ENCODE measurements at regions not wholly inside any gene's neighbourhood (a gene's known extent, or its start where the extent isn't known, plus 50 kb on each side); places are given as distances from the start of the nearest gene placed in this dataset.

- TF ChIP-seq CTCF (IDR thresholded peaks at IDR 0.05; ENCODE audit: low read depth, low read length, missing control alignments), result no peak
- Histone ChIP-seq H3K27me3 (replicated peaks) (no peaks in the 10 kb centered on the region), H3K4me3 (ENCODE audit: low read depth, low read length) (no peak overlapping the region), H3K36me3 (replicated peaks) (no peaks in the 10 kb centered on the region), H3K27ac (no peak overlapping the region)
- no peak for DNase-seq
- in situ Hi-C loops (cut with HindIII; ENCODE audit: low pct_ligation_motif_present, low sequenced_read_pairs), result no loop called here
Measured at GRCh38 chr9:119500072-119500771, 131.0 kb upstream of the BRINP1 start.

GRCh38 chr9:119487118-119487827, 118.0 kb upstream of the BRINP1 start:
- in situ Hi-C loops (cut with HindIII; ENCODE audit: low pct_ligation_motif_present, low sequenced_read_pairs), result no loop called here
- DNase-seq, result no peak
- Histone ChIP-seq H3K36me3 (replicated peaks) (no peaks in the 10 kb centered on the region), H3K4me3 (ENCODE audit: low read depth, low read length) (no peak overlapping the region), H3K27me3 (replicated peaks) (no peaks in the 10 kb centered on the region), H3K27ac (no peak overlapping the region)
- no peak for TF ChIP-seq CTCF (IDR thresholded peaks at IDR 0.05; ENCODE audit: low read depth, low read length, missing control alignments)

GRCh38 chr9:119483153-119483552, 113.9 kb upstream of the BRINP1 start:
- Histone ChIP-seq H3K36me3 (replicated peaks) (no peaks in the 10 kb centered on the region), H3K27ac (no peak overlapping the region), H3K27me3 (replicated peaks) (no peaks in the 10 kb centered on the region), H3K4me3 (ENCODE audit: low read depth, low read length) (no peak overlapping the region)
- TF ChIP-seq CTCF (IDR thresholded peaks at IDR 0.05; ENCODE audit: low read depth, low read length, missing control alignments), result no peak
- no peak for DNase-seq
- in situ Hi-C loops (cut with HindIII; ENCODE audit: low pct_ligation_motif_present, low sequenced_read_pairs), result no loop called here

GRCh38 chr9:119477197-119477596, 108.0 kb upstream of the BRINP1 start:
- no peak overlapping the region for H3K27ac ChIP-seq
- in situ Hi-C loops (cut with HindIII; ENCODE audit: low pct_ligation_motif_present, low sequenced_read_pairs), result no loop called here
- H3K36me3 ChIP-seq (replicated peaks), result no peaks in the 10 kb centered on the region
- no peak overlapping the region for H3K4me3 ChIP-seq (ENCODE audit: low read depth, low read length)
- no peak for DNase-seq
- no peaks in the 10 kb centered on the region for H3K27me3 ChIP-seq (replicated peaks)
- TF ChIP-seq CTCF (IDR thresholded peaks at IDR 0.05; ENCODE audit: low read depth, low read length, missing control alignments), result no peak

GRCh38 chr9:119458068-119458467, 88.8 kb upstream of the BRINP1 start:
- TF ChIP-seq CTCF (IDR thresholded peaks at IDR 0.05; ENCODE audit: low read depth, low read length, missing control alignments), result no peak
- Histone ChIP-seq H3K27ac (no peak overlapping the region), H3K36me3 (replicated peaks) (no peaks in the 10 kb centered on the region), H3K27me3 (replicated peaks) (no peaks in the 10 kb centered on the region), H3K4me3 (ENCODE audit: low read depth, low read length) (no peak overlapping the region)
- DNase-seq, result no peak
- in situ Hi-C loops (cut with HindIII; ENCODE audit: low pct_ligation_motif_present, low sequenced_read_pairs), result no loop called here

All from brain microvascular endothelial cell (primary cell).